ENCODE measurements at regions not wholly inside any gene's neighbourhood (a gene's known extent, or its start where the extent isn't known, plus 50 kb on each side); places are given as distances from the start of the nearest gene placed in this dataset.

GRCh38 chr20:52444455-52444854, 252.9 kb upstream of the ZFP64 start:
- TF ChIP-seq, protein P1, sequence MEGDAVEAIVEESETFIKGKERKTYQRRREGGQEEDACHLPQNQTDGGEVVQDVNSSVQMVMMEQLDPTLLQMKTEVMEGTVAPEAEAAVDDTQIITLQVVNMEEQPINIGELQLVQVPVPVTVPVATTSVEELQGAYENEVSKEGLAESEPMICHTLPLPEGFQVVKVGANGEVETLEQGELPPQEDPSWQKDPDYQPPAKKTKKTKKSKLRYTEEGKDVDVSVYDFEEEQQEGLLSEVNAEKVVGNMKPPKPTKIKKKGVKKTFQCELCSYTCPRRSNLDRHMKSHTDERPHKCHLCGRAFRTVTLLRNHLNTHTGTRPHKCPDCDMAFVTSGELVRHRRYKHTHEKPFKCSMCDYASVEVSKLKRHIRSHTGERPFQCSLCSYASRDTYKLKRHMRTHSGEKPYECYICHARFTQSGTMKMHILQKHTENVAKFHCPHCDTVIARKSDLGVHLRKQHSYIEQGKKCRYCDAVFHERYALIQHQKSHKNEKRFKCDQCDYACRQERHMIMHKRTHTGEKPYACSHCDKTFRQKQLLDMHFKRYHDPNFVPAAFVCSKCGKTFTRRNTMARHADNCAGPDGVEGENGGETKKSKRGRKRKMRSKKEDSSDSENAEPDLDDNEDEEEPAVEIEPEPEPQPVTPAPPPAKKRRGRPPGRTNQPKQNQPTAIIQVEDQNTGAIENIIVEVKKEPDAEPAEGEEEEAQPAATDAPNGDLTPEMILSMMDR (IDR thresholded peaks at IDR 0.05): no peak
- TF ChIP-seq POLR2AphosphoS5 (IDR thresholded peaks at IDR 0.05; ENCODE audit: low read depth, low read length): no peak
- TF ChIP-seq, protein P2, sequence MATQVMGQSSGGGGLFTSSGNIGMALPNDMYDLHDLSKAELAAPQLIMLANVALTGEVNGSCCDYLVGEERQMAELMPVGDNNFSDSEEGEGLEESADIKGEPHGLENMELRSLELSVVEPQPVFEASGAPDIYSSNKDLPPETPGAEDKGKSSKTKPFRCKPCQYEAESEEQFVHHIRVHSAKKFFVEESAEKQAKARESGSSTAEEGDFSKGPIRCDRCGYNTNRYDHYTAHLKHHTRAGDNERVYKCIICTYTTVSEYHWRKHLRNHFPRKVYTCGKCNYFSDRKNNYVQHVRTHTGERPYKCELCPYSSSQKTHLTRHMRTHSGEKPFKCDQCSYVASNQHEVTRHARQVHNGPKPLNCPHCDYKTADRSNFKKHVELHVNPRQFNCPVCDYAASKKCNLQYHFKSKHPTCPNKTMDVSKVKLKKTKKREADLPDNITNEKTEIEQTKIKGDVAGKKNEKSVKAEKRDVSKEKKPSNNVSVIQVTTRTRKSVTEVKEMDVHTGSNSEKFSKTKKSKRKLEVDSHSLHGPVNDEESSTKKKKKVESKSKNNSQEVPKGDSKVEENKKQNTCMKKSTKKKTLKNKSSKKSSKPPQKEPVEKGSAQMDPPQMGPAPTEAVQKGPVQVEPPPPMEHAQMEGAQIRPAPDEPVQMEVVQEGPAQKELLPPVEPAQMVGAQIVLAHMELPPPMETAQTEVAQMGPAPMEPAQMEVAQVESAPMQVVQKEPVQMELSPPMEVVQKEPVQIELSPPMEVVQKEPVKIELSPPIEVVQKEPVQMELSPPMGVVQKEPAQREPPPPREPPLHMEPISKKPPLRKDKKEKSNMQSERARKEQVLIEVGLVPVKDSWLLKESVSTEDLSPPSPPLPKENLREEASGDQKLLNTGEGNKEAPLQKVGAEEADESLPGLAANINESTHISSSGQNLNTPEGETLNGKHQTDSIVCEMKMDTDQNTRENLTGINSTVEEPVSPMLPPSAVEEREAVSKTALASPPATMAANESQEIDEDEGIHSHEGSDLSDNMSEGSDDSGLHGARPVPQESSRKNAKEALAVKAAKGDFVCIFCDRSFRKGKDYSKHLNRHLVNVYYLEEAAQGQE (IDR thresholded peaks at IDR 0.05; ENCODE audit: insufficient read depth in 1 of 2, low read depth in 2 of 2, low read length in 1 of 2): no peak
- TF ChIP-seq SIN3A (IDR thresholded peaks at IDR 0.05; ENCODE audit: borderline replicate concordance, insufficient read depth, low read depth, low read length): no peak
